Choroid plexus epithelial cell (primary cell): ENCODE measurements at regions not wholly inside any gene's neighbourhood (a gene's known extent, or its start where the extent isn't known, plus 50 kb on each side); places are given as distances from the start of the nearest gene placed in this dataset.
"Not testable (repeated sequence)": the region's sequence is repeated elsewhere in the genome, so short reads cannot be mapped to it uniquely, and the experiment has no call there.

Experiments
- DNase-seq: peaks from one replicate; pipeline ENCODE4 v3.0.0-alpha.2; 2010; ENCODE audit warnings: low read depth
- H3K4me3 ChIP-seq: 2 replicates; pipeline ENCODE4 v1.5.1; 2011; ENCODE audit warnings: low read depth, mild to moderate bottlenecking, control low read depth, low read length, moderate library complexity
- CTCF ChIP-seq: conservative IDR thresholded peaks from 2 replicates; pipeline ENCODE4 v1.5.1; 2011; ENCODE audit warnings: low read depth, mild to moderate bottlenecking, control low read depth, inconsistent platforms, low read length, moderate library complexity

- TF ChIP-seq CTCF, result no peak
- DNase-seq, result no peak
- H3K4me3 ChIP-seq, result no peak overlapping the region
These were observed 184.1 kb upstream of the IRX5 start for GRCh38 chr16:54746596-54746995.

GRCh38 chr16:54744998-54745397 lies 185.7 kb upstream of the IRX5 start:
- no peak for TF ChIP-seq CTCF
- no peak for DNase-seq
- no peak overlapping the region for H3K4me3 ChIP-seq

GRCh38 chr16:54742436-54742835 lies 188.2 kb upstream of the IRX5 start:
- no peak for TF ChIP-seq CTCF
- H3K4me3 ChIP-seq, result no peak overlapping the region
- DNase-seq, result no peak

- H3K4me3 ChIP-seq, result no peak overlapping the region
- TF ChIP-seq CTCF, result no peak
- DNase-seq, result no peak
These were observed 191.3 kb upstream of the IRX5 start for GRCh38 chr16:54739381-54739780.

GRCh38 chr16:54734156-54734555 lies 196.5 kb upstream of the IRX5 start:
- no peak overlapping the region for H3K4me3 ChIP-seq
- TF ChIP-seq CTCF, result no peak
- DNase-seq, result no peak

GRCh38 chr16:54727696-54728095 lies 203.0 kb upstream of the IRX5 start:
- H3K4me3 ChIP-seq, DNase-seq: not testable (repeated sequence)

- no peak overlapping the region for H3K4me3 ChIP-seq
- DNase-seq, result no peak
- no peak for TF ChIP-seq CTCF
These were observed 206.2 kb upstream of the IRX5 start for GRCh38 chr16:54724346-54724925.
